ENCODE measurements at regions not wholly inside any gene's neighbourhood (a gene's known extent, or its start where the extent isn't known, plus 50 kb on each side); places are given as distances from the start of the nearest gene placed in this dataset.

DNA sequence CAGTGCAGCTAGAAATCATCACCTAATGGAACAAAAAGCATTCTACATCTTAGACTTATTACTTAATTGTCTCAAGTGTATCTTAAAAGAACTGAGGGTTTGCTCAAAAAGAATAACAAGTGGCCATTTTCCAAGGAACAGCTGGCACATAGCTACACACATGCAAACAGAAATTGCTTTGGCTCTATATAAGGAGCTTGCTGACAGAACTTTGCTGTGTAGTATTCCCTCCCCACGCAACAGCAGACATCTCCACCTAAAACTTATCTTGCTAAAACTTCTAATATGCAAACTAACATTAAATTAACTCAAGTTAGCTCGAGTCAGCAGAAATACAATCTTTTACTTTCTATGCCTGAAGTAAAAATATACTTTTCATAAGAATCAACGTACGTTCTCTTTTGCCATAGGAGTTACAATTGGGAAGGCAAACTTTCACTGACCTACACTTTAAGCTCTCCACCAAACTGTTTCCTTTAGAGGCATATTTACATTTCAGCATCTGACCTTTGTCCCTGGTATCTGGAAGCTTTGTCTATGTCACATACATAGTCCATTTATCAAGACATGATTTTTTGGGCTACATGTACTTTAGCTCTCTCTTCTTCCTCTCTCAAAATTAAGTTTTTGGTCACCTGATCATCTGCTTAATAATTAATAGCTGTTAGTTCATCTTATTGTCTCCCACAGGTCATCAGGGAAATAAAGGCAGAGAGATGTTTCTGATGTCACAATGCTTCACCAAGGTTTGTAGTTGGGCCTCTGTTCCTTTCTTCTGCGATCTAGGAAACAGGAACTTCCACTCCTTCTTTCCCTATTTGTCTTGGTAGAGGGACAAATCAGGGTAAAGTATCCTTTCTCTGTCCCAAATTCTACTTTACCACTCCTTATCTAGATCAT is 163.4 kb upstream of the AGTR1 start:
- no peaks in the 10 kb centered on the region for H3K27me3 ChIP-seq
- H3K9me3 ChIP-seq, result no peaks in the 10 kb centered on the region
- no peak for TF ChIP-seq POLR2A (IDR thresholded peaks at IDR 0.05)
- TF ChIP-seq, protein P1, sequence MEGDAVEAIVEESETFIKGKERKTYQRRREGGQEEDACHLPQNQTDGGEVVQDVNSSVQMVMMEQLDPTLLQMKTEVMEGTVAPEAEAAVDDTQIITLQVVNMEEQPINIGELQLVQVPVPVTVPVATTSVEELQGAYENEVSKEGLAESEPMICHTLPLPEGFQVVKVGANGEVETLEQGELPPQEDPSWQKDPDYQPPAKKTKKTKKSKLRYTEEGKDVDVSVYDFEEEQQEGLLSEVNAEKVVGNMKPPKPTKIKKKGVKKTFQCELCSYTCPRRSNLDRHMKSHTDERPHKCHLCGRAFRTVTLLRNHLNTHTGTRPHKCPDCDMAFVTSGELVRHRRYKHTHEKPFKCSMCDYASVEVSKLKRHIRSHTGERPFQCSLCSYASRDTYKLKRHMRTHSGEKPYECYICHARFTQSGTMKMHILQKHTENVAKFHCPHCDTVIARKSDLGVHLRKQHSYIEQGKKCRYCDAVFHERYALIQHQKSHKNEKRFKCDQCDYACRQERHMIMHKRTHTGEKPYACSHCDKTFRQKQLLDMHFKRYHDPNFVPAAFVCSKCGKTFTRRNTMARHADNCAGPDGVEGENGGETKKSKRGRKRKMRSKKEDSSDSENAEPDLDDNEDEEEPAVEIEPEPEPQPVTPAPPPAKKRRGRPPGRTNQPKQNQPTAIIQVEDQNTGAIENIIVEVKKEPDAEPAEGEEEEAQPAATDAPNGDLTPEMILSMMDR (IDR thresholded peaks at IDR 0.05), result no peak
- H3K4me3 ChIP-seq, result no peak overlapping the region
- H3K36me3 ChIP-seq, result no peaks in the 10 kb centered on the region
- H3K4me1 ChIP-seq, result peaks cover 0 to 3% (median 0%) of the 10 kb centered on the region in 3 donors
- ATAC-seq, result no peak
- WGBS, 2 donors (ENCODE audit: low coverage in 1 of 2), result 84 to 86% methylated on average over 5 of the region's 5 CpGs
- H3K27ac ChIP-seq, result no peak overlapping the region

DNA sequence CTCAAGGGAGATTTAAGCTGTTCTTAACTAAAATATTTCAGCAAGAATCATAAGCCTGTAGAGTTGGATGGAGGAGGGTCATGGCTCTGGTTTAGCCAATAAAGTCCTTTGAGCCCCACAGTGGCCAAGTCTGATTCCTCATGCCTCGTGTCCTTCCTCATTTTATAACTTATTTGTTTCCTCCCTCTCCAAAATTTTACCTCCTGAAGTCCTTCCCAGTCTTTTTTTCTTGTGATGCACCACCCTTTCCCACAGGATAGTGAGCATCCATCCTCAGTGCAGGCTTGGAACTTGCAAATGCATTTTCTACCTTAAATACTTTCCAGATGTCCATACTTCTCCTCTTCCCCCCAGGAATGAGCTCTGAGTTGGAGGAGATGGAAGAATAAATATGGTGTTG is 162.7 kb upstream of the AGTR1 start:
- Histone ChIP-seq H3K36me3 (no peaks in the 10 kb centered on the region), H3K4me1 (no peaks in the 10 kb centered on the region), H3K9me3 (no peaks in the 10 kb centered on the region), H3K27me3 (no peaks in the 10 kb centered on the region), H3K4me3 (no peak overlapping the region), H3K27ac (no peak overlapping the region)
- TF ChIP-seq EP300 (IDR thresholded peaks at IDR 0.05) (no peak), POLR2AphosphoS5 (IDR thresholded peaks at IDR 0.05) (no peak), POLR2A (IDR thresholded peaks at IDR 0.05) (no peak)
- TF ChIP-seq, protein P1 (IDR thresholded peaks at IDR 0.05), result no peak
- 60 to 71% methylated on average over 1 of the region's 1 CpG for WGBS, 2 donors (ENCODE audit: low coverage in 1 of 2)
- no peak for ATAC-seq

DNA sequence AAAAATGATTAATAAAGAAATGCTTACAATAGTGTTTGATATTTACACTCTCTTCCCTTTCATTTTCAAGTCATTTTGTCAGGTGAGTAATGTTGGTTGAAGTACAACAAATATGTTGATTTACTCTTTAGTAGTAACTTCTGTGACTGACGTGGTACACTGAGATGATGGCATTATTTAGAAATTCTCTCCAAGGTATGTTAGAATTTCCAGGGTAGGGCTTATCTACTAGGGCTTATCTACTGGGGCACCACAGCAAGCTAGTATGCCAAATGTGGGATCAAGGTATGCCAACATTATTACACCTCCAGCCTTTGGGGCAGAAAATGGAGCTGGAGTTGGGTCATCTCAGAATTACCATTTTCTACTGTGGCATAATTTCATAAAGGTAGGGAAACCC is 157.4 kb upstream of the AGTR1 start:
- ATAC-seq, result no peak
- TF ChIP-seq EP300 (IDR thresholded peaks at IDR 0.05), result no peak
- no peak for TF ChIP-seq POLR2AphosphoS5 (IDR thresholded peaks at IDR 0.05)
- TF ChIP-seq POLR2A (IDR thresholded peaks at IDR 0.05), result no peak
- TF ChIP-seq, protein P1 (IDR thresholded peaks at IDR 0.05), result no peak
- no peaks in the 10 kb centered on the region for H3K9me3 ChIP-seq
- WGBS, 2 donors (ENCODE audit: low coverage in 1 of 2), result 65 to 67% methylated on average over 1 of the region's 1 CpG
- H3K27ac ChIP-seq, result no peak overlapping the region
- no peak overlapping the region for H3K4me3 ChIP-seq
- H3K4me1 ChIP-seq, result no peaks in the 10 kb centered on the region
- H3K27me3 ChIP-seq, result no peaks in the 10 kb centered on the region
- H3K36me3 ChIP-seq, result no peaks in the 10 kb centered on the region

DNA sequence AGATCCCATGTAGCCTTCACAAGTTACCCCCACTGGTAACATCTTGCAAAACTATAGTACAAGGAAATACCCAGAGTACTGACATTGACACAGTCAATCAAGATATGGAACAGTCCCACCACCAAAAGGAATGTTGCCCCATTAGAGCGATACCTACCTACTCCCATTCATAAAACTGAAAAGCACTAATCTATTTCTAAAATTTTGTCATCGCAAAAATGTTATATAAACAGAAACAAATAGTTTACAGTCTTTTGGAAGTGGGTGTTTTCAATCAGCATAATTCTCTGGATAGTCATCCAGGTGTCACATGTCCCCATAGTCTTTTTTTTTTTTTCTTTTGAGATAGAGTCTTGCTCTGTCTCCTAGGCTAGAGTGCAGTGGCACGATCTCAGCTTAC is 156.9 kb upstream of the AGTR1 start:
- ATAC-seq, result no peak
- Histone ChIP-seq H3K27ac (no peak overlapping the region), H3K27me3 (no peaks in the 10 kb centered on the region), H3K4me1 (no peaks in the 10 kb centered on the region), H3K36me3 (no peaks in the 10 kb centered on the region), H3K9me3 (no peaks in the 10 kb centered on the region), H3K4me3 (no peak overlapping the region)
- TF ChIP-seq, protein P1 (IDR thresholded peaks at IDR 0.05), result no peak
- 88 to 100% methylated on average over 3 of the region's 3 CpGs for WGBS, 2 donors (ENCODE audit: low coverage in 1 of 2)

DNA sequence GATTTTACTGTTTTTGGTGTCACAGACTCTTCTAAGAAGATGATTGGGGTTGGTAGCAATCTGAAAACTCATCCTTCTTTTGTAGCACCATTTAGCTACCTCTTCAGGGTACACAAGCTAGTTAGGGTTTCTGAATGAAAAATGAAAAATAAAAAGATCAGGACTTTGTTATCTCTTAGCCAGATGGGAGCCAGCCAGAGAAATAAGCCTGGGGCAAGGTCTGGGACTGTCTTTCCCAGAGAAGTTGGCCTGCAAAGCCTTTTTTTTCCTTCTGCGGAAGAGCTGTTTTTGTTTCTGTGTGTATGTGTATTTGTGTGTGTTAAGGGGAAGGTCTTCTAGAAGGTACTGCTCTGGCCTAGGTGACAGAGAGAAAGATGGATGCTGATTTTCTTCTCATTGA is 150.7 kb upstream of the AGTR1 start:
- Histone ChIP-seq H3K4me3 (no peak overlapping the region), H3K9me3 (no peaks in the 10 kb centered on the region), H3K4me1 (no peaks in the 10 kb centered on the region), H3K27me3 (no peaks in the 10 kb centered on the region), H3K27ac (no peak overlapping the region), H3K36me3 (no peaks in the 10 kb centered on the region)
- TF ChIP-seq EP300 (IDR thresholded peaks at IDR 0.05) (no peak), POLR2AphosphoS5 (IDR thresholded peaks at IDR 0.05) (no peak), POLR2A (IDR thresholded peaks at IDR 0.05) (no peak)
- TF ChIP-seq, protein P1 (IDR thresholded peaks at IDR 0.05), result no peak
- 55% methylated on average over 1 of the region's 1 CpG; no CpG with 5 or more reads in 1 of the 2 donors for WGBS, 2 donors (ENCODE audit: low coverage in 1 of 2)
- ATAC-seq, result no peak

Measured in gastroesophageal sphincter (tissue), 4 donors.